ENCODE measurements at regions not wholly inside any gene's neighbourhood (a gene's known extent, or its start where the extent isn't known, plus 50 kb on each side); places are given as distances from the start of the nearest gene placed in this dataset.

GRCh38 chr1:55369474-55369873 lies 154.3 kb upstream of the USP24 start:
- DNase-seq: no peak

- DNase-seq: no peak
Measured at GRCh38 chr1:55368698-55369097, 153.5 kb upstream of the USP24 start.

GRCh38 chr1:55367273-55367672 lies 152.1 kb upstream of the USP24 start:
- no peak for DNase-seq

GRCh38 chr1:55364216-55364615 lies 149.1 kb upstream of the USP24 start:
- no peak for DNase-seq

- DNase-seq: no peak
Measured at GRCh38 chr1:55363268-55363667, 148.1 kb upstream of the USP24 start.

- DNase-seq: no peak
Measured at GRCh38 chr1:55362558-55362957, 147.4 kb upstream of the USP24 start.

GRCh38 chr1:55359611-55360010 lies 144.4 kb upstream of the USP24 start:
- no peak for DNase-seq

- no peak for DNase-seq
Measured at GRCh38 chr1:55358581-55358980, 143.4 kb upstream of the USP24 start.

- DNase-seq: no peak
Measured at GRCh38 chr1:55355549-55355948, 140.4 kb upstream of the USP24 start.

GRCh38 chr1:55353707-55354620 lies 138.8 kb upstream of the USP24 start:
- DNase-seq: no peak

- DNase-seq: no peak
Measured at GRCh38 chr1:55352811-55353180, 137.6 kb upstream of the USP24 start.

GRCh38 chr1:55352080-55352810 lies 137.1 kb upstream of the USP24 start:
- no peak for DNase-seq

GRCh38 chr1:55348356-55348755 lies 133.2 kb upstream of the USP24 start:
- no peak for DNase-seq

GRCh38 chr1:55347866-55348265 lies 132.7 kb upstream of the USP24 start:
- DNase-seq: no peak

- no peak for DNase-seq
Measured at GRCh38 chr1:55347041-55347440, 131.9 kb upstream of the USP24 start.

GRCh38 chr1:55346586-55346985 lies 131.4 kb upstream of the USP24 start:
- DNase-seq: no peak

- no peak for DNase-seq
Measured at GRCh38 chr1:55339681-55340080, 124.5 kb upstream of the USP24 start.

GRCh38 chr1:55338448-55338820 lies 123.3 kb upstream of the USP24 start:
- peak; percentile 29 to 32 for DNase-seq

GRCh38 chr1:55337801-55338447 lies 122.8 kb upstream of the USP24 start:
- DNase-seq: no peak

GRCh38 chr1:55334797-55335196 lies 119.6 kb upstream of the USP24 start:
- no peak for DNase-seq

GRCh38 chr1:55334160-55334559 lies 119.0 kb upstream of the USP24 start:
- DNase-seq: no peak

GRCh38 chr1:55333461-55333860 lies 118.3 kb upstream of the USP24 start:
- no peak for DNase-seq

- no peak for DNase-seq
Measured at GRCh38 chr1:55331351-55331750, 116.2 kb upstream of the USP24 start.
